ENCODE measurements at regions not wholly inside any gene's neighbourhood (a gene's known extent, or its start where the extent isn't known, plus 50 kb on each side); places are given as distances from the start of the nearest gene placed in this dataset.
A peak's percentile ranks its signal among the peaks of the same experiment; 100 is the strongest.

DNA sequence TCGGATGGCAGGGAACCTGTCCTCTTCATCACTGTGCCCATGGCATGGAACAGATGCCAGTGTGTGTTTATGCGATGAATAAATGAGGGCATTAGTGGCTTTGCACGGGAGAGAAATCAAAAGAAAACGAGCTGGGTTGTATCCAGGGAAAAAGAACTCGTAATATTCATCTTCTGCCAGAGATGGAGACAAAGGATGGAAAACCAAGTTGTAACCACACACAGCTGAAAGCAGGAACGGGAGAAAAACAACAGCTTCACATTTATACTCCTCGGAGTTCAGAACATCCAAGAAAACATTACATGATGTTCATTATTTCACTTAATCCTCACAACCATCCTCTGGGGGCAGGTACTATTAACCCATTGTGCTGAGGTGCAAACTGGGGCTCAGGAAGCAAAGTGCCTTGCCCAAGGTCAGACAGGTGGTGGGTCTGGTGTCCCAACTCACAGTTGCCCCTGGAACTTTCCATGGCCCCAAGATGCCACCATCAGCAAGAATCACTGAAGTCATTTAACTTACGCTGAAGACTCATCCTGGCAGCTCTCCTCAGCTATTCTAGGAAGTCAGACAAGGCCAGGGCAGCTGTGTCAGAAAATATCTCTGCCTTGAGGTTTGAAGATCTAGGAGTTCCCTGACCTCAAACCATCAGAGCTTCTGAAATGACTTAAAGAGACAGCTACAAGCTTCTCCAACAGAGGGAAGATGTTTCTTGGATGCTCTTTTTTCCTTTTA lies 250.4 kb downstream of the NSG2 start:
- SMC1A ChIA-PET (ENCODE audit: uncharacterized antibody, unreplicated experiment): interaction anchor here (0.8 kb wide), 1 partner anchor 12 kb away, joined by 4 read pairs; no protein-coding TSS in a partner anchor
- intact Hi-C loops (cut with micrococcal nuclease; ENCODE audit: unreplicated experiment): no loop called here

More for the DNA sequence above, 250.4 kb downstream of the NSG2 start:
- ChIA-PET POLR2A (no interaction called here), CTCF (no interaction called here), RAD21 (ENCODE audit: unreplicated experiment) (no interaction called here)
- no peak for DNase-seq (ENCODE audit: low read depth, low spot score)
- WGBS (ENCODE audit: insufficient coverage, insufficient replicate concordance, low lambda C conversion rate, missing lambda C conversion rate): 32% methylated on average over 8 of the region's 8 CpGs
- Histone ChIP-seq H3K79me2 (ENCODE audit: control insufficient read depth, insufficient read depth, low read length) (no peaks in the 10 kb centered on the region), H3K9ac (ENCODE audit: control insufficient read depth, insufficient read depth, low read length) (no peak overlapping the region), H3K9me3 (replicated peaks; ENCODE audit: control insufficient read depth, insufficient read depth, low read length) (no peaks in the 10 kb centered on the region; the same call in 2 of the 3 replicates), H3K4me1 (ENCODE audit: control insufficient read depth, insufficient read depth, low read length) (peaks cover 20% of the 10 kb centered on the region), H3K27me3 (replicated peaks in 1 of 2; ENCODE audit: control insufficient read depth in 2 of 2, insufficient read depth in 2 of 2, low read length in 1 of 2) (no peaks in the 10 kb centered on the region), H2AFZ (ENCODE audit: control insufficient read depth, low read depth, low read length) (no peak overlapping the region), H4K20me1 (ENCODE audit: control insufficient read depth, insufficient read depth) (no peaks in the 10 kb centered on the region), H3K36me3 (ENCODE audit: control insufficient read depth in 2 of 2, insufficient read depth in 2 of 2, low read length in 1 of 2) (no peaks in the 10 kb centered on the region), H3K27ac (ENCODE audit: control insufficient read depth, insufficient read depth) (no peak overlapping the region), H3K4me2 (ENCODE audit: control insufficient read depth, insufficient read depth) (no peak overlapping the region), H3K4me3 (no peak overlapping the region)
- TF ChIP-seq PML (IDR thresholded peaks at IDR 0.05; ENCODE audit: low read length) (no peak), BMI1 (IDR thresholded peaks at IDR 0.05; ENCODE audit: borderline replicate concordance) (no peak), IRF4 (IDR thresholded peaks at IDR 0.05; ENCODE audit: low read depth, low read length) (peak; percentile 33; the same call in 1 of the 2 replicates), PAX5 (IDR thresholded peaks at IDR 0.05; ENCODE audit: borderline replicate concordance, low read depth, low read length) (no peak), SMAD1 (IDR thresholded peaks at IDR 0.05; ENCODE audit: low read depth, partially characterized antibody) (no peak), CTCF (IDR thresholded peaks at IDR 0.05 in 2 of 3, conservative IDR thresholded peaks at IDR 0.05 in 1 of 3; ENCODE audit: control insufficient read depth in 2 of 3, extremely low read depth in 1 of 3, insufficient read depth in 1 of 3, low read depth in 3 of 3, low read length in 3 of 3) (no peak), SIX5 (IDR thresholded peaks at IDR 0.05; ENCODE audit: low read depth, low read length, severe bottlenecking) (no peak), RUNX3 (IDR thresholded peaks at IDR 0.05; ENCODE audit: low read length) (peak; percentile 76), ZNF24 (IDR thresholded peaks at IDR 0.05) (no peak), TCF12 (IDR thresholded peaks at IDR 0.05; ENCODE audit: low read depth, low read length) (no peak), MEF2A (IDR thresholded peaks at IDR 0.05; ENCODE audit: insufficient read depth, low read depth, low read length) (0 out of 2 replicates have a peak, but pooled peaks have one; percentile 25), MLLT1 (IDR thresholded peaks at IDR 0.05) (no peak), E2F4 (IDR thresholded peaks at IDR 0.05; ENCODE audit: low read depth, low read length) (no peak)
- BruUV-seq (replicated peaks): no TSS peak
- no peak for ATAC-seq
- FAIRE-seq: no peak
- in situ Hi-C loops (cut with MboI): no loop called here

Measured in GM12878 (cell line).